Stimulated activated CD4-positive, alpha-beta T cell treated with anti-CD3 and anti-CD28 coated beads, Interleukin-12 subunit alpha, Interleukin-12 subunit beta, amount 100 ng/mL, for 24 hours (primary cell): ENCODE measurements at regions not wholly inside any gene's neighbourhood (a gene's known extent, or its start where the extent isn't known, plus 50 kb on each side); places are given as distances from the start of the nearest gene placed in this dataset.

ENCODE experiments used
- DNase-seq, 2 experiments: peaks; one replicate each; pipeline ENCODE4 v3.0.0-alpha.2; 2020; ENCODE audit warnings: low read depth in 2 of 2

DNA sequence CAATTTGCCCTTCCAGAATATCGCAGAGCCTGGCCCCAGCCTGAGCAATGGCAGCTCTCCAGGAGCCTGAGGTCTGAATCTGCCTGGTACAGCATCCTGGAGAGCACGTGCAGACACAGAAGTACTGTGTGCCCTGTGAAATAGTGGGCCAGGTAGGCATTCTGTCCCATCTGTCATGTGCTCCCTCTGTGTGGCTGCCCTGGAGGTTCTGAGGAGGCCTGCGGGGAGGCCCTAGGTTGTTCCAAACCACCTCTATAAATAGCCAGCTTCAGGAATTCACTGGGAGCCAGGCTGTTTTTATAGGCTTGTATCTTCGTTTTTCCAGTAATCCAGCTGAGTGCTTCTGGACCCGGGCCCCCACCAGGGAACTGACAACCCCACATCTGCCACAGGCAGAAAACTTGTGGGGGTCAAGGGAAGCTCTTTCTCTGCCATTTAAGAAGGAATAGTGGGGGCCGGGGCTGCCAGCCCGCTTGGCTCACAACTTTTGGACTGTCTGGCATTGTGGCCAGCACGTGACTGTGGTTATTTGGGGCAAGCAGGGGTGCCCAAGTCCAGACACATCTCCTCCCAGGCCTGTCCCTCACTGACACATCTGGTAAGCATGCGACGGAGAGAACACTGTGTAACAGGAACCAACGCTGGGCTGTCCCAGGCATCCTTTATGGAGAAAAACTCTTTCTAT is 356.3 kb upstream of the TNRC6C start:
- no peak for DNase-seq

- no peak for DNase-seq
Measured at GRCh38 chr17:77602883-77603640, 355.4 kb upstream of the TNRC6C start.

DNA sequence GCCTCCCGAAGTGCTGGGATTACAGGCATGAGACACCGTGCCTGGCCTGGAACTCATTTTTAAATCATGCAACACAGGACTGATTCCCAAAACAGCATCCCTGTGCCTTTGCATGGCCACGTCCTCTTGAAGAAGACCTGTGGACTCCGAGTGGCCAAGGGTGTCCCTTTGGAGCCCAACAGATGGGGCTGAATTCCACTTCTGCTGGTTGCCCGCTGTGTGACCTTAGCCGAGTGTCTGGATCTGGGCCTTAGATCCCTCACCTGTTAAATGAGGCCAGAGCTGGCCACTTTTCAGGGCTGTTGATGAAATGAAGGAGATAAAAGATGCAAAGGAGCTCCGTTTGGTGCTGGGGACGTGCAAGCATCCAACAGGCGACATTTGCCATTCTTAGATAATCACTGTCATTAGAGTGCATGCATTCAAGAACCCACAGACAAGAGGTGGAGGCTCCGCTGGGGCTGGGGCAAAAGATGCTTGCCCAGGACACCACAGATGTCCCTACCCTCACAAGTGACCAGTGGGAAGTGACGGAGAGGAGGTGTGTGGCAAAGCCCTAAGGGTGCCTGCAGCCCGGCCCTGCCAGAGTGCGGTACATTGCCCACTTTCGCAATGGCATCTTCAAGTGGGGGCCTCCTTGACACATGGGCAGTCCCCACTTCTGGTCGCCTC is 354.1 kb upstream of the TNRC6C start:
- DNase-seq, result no peak

DNA sequence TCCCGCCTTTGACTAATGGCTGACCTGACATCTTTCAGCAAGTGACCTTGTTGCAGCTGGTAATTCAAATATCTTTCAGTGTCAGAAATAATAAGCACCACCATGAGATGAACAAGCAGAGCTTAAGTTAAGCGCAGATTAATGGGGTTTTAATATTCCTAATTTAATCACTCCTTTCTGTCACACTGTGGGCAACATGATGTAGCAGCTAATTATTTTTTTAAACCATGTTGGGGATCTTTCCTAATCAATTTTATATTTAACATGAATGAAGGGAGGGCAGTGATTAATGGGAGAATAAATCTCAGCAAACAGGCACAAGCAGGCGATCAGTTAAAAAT is 353.6 kb upstream of the TNRC6C start:
- DNase-seq, result no peak

DNA sequence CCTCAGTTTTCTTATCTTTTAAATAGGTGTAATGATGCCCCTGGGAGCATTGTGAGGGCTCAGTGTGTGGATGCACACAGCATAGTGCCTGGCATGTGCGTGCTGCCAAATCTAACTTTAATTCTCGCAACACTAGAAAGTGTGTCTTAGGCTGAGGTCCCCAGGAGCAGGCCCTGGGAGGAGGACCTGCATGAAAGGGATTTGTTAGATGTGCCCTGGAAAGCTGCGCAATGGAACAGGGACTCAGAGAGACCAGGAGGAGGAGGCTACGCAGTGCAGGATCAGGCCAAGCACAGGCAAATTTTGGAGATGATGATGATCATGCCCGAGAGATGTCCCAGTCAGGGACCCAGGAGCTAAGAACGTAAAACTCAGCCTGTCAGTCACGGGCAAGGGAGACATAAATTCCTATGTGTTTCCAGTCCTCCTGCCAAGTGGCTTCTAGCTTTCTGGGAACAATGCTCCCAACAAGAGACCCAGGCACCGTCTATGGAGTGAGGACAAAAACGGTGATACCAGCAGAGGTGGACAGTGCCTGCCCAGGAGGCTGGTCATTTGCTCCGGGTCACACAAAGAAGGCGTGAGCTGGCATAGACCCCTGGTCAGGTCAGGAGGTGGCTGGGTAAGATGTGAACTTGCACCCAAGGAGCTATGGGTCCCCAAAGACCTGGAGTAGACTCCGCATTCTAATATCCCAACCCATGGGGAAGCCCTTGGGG is 352.2 kb upstream of the TNRC6C start:
- no peak for DNase-seq

DNA sequence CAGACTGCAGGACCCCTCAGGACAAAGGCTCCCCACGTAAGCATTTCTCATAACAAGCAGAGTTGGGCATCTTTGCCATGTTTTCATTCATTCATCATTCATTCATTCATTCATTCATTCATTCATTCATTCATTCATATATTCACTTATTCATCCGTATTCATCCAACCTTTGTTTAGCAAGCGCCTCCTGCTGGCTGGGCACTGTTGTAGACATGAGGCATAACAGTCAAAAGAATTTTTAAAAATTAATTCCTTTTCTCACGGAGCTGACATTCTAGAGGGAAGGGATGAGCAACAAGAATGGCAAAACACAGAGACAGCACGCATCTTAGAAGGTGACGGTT is 351.7 kb upstream of the TNRC6C start:
- DNase-seq, result no peak

DNA sequence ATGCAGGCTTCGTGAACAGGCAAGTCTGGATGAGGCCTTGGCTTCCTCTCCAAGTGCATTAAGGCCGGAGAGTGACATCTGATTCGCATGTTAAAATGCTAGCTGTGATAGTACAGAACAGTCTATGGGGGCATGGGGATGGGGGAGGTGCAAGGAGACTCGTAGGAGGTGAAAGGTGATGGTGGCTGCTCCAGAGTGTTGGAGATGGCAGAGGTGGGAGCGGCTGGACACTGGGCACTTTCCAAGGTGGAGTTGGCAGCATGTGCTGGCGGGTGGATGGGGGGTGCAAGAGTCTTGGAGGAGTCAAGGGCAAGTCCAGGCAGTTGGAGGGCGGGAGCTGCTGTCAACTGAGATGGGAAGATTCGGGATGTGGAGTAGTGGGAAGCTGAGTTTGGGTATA is 350.9 kb upstream of the TNRC6C start:
- DNase-seq, result no peak

DNA sequence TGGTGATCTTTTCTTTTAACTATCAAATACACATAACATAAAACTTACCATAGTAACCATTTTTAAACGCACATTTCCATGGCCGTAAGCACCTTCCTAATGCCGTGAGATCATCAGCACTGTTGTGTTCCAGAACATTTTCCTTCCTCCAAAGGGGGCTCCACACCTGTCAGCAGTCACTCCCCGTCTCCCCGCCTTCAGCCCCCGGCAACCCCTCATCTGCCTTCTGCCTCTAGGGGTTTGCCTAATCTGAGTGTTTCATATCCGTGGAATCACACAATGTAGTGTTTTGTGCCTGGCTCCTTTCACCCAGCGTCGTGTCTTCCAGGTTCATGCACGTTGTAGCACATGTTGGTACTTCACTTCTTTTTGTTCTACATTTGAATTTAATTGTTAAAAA is 350.1 kb upstream of the TNRC6C start:
- DNase-seq, result no peak

- DNase-seq, result peak; percentile 28 to 46
Measured at GRCh38 chr17:77609553-77610517, 348.7 kb upstream of the TNRC6C start.

DNA sequence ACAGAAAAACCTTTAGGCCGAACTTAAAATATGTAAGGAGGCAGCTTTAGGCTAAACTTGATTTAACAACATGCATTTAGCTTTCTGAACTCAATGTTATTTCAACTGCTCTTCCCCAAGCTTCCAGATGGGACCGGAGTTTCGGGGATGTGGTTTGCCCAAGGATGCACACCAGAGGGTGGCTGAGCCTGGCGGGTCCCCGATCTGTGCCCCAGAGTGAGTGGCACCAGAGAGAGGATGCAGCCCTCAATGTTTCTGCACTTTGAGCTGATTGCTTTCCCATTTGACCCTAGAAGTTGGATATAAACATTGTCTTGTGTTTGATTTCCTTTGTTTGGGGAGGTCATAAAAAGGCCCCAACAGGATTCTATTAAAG is 348.0 kb upstream of the TNRC6C start:
- no peak for DNase-seq

DNA sequence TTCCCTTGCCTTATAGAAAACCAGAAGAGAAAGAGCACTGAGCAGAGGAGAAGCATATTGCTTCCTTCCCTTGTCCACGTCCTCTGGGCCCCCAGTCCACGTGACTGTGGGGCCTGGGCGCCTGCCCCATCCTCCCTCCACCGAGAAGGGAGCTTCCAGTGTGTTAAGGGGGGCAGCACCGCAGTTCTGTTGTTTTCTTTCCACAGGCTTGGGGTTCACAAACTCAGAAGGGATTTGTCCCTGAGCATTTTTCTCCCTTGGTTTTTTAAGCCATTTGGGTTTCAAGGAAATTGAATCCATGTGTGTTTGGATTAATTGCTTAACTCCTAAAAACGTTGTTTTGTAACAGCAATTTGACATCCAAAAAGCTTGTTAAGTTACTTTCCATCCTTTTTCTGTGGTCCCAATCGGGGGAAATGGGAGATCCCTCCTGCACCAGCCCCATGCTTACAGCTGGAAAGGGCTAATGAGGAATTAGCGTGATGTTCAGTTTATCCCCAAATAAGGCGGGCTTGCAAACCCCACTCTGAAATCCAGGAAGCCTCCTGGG is 347.5 kb upstream of the TNRC6C start:
- DNase-seq, result no peak

DNA sequence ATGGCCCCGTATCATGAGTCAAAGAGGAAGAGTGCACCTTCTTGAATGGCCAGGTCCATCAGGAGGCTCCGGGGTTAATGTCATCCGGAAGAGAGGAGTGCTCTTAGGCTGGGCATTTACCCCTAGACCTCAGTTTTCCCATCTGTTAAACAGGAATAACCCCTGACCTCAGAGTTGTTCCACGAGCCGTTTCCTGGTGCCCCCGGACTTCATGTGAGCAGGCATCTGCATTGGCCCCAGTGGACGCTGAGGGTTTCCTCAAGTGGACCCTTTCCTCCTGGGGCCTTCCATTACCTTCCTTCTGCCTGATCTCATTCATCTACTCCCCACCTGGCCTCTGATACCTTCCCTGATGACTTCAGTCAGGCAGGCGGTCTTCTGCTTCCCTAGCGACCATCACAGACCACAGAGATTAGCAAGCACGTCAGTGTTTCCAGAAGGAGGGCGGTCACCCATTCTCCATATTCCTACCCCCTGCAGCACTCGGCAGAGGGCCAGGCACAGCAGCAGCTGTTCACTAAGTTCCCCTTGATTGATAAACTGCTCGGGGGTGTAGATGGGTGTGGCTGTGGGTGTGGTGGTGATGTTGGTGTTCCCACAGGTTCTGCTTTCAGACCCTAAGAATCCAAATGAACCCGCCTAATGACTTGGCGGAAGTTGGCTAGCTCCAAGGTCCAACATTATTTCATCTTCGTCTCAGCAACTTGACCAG is 346.6 kb upstream of the TNRC6C start:
- no peak for DNase-seq

DNA sequence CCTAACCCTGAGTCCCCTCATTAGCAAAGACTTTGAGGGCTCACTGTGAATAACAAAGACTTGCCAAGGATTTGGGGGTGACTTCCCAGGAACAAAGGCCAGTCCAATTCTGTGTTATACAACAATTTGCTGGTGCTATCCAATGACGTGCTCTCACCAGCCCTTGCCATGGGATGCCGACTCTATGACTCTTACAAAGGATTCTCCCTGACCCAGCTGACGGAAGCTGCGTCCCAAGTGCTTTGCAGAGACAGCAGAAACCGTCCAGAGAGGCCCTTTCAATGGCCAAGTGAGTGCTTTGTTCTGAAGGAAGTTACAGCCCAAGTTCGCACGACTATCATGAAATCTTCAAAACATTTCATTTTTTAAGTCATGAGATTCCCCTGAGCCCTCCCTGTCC is 345.3 kb upstream of the TNRC6C start:
- no peak for DNase-seq

DNA sequence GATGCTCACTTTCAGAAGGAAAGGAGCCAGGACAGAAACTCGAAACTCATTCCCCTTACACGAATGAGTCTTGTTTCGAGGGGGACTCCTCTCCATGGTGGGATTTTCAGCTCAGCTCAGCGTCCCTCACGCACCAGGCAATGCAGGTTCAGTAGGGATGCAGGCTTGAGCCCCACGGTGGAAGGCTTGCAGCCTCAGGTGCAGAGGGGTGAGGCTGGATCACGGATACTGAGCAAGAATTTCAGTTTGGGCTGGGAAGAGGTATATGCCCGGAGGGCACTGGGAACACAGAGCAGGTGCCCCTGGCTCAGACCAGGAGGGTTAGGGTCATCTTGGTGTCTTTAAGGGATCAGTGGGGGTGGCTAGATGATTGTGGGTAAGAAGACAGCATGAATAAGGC is 344.9 kb upstream of the TNRC6C start:
- no peak for DNase-seq

GRCh38 chr17:77615703-77616253 is 342.7 kb upstream of the TNRC6C start:
- DNase-seq, result no peak

DNA sequence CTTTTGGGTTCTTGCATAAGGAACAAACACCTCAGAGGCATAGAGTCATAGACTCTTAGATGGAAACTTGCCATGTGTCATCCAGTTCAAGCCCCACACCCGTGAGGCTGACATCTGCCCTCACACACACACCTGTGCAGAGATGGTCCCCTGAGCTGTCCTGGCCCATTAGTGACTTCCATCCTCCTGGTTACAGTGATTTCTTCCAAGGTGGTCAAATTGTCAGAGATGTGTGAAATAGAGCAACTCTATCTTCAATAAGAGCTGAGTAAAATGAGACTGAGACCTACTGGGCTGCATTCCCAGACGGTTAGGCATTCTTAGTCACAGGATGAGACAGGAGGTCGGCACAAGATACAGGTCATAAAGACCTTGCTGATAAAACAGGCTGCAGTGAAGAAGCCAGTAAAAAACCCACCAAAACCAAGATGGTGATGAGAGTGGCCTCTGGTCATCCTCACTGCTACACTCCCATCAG is 342.2 kb upstream of the TNRC6C start:
- DNase-seq, result no peak

DNA sequence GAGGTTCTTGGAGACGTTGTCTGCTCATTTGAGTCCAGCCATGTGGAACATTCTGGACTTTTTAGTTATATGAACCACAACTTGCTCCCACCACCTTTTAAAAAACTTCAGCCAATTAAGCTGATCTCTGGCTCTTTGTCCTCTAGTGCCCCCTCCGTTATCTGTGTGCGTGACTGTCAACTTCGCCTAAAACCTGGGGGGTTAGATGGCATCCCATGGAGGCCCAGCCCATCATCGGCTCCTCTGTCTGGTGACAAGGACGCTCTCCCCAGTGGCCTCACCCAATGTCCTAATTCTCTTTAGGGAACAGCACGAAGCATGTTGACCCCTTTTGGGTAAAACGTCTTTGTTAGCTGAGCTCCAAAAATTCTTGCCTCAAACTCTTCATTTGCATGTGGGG is 341.0 kb upstream of the TNRC6C start:
- DNase-seq, result no peak

- DNase-seq, result no peak
Measured at GRCh38 chr17:77618173-77618572, 340.3 kb upstream of the TNRC6C start.

GRCh38 chr17:77618731-77619130 is 339.8 kb upstream of the TNRC6C start:
- no peak for DNase-seq

- DNase-seq, result no peak
Measured at GRCh38 chr17:77619326-77619725, 339.2 kb upstream of the TNRC6C start.
